Upper lobe of left lung (tissue), 4 donors: ENCODE measurements at regions not wholly inside any gene's neighbourhood (a gene's known extent, or its start where the extent isn't known, plus 50 kb on each side); places are given as distances from the start of the nearest gene placed in this dataset.

Source experiments
- CTCF ChIP-seq, 6 experiments: fragments of 450-650 bp in 4 of 6; fragments of 200-600 bp in 2 of 6; sonication (generic) in 2 of 6; IDR thresholded peaks; one replicate each; pipeline ENCODE4 v1.5.1; 2016 to 2019; ENCODE audit warnings: antibody characterized with exemption in 6 of 6
- EP300 ChIP-seq, 4 donors: sonication (generic); formaldehyde crosslinking; IDR thresholded peaks; one replicate each; pipeline ENCODE4 v1.5.1; 2017; ENCODE audit warnings: antibody characterized with exemption in 4 of 4, control low read depth in 2 of 4
- POLR2A ChIP-seq, 4 donors: fragments of 450-650 bp; IDR thresholded peaks; one replicate each; pipeline ENCODE4 v1.5.1; 2016 to 2017; ENCODE audit warnings: antibody characterized with exemption in 4 of 4, mild to moderate bottlenecking in 2 of 4
- POLR2AphosphoS5 ChIP-seq, 2 donors: sonication (generic); formaldehyde crosslinking; IDR thresholded peaks; one replicate each; pipeline ENCODE4 v1.5.1; 2017; ENCODE audit warnings: antibody characterized with exemption in 2 of 2

DNA sequence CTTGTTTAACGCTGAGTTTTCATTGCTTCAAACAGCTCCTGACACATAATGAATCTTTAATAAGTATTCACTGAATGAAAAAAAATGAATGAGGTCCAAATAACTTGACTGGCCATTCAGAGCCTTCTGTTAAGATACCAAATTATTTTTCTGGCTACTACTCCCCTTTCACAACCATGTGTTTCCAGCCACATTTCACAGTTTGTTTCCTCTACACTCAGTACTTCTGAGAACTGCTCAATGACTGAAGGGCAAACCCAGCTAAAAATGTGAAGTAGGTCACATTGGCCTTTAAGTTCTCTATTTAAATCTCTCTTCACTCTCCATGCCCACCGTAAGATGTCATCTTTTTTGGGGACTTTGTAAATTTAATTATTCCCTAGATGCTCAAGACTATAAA lies 78.4 kb upstream of the KRR1 start:
- TF ChIP-seq POLR2A (IDR thresholded peaks at IDR 0.05): no peak
- TF ChIP-seq POLR2AphosphoS5 (IDR thresholded peaks at IDR 0.05): no peak
- no peak for TF ChIP-seq CTCF (IDR thresholded peaks at IDR 0.05)
- TF ChIP-seq EP300 (IDR thresholded peaks at IDR 0.05): no peak
